Common myeloid progenitor, CD34-positive (primary cell): ENCODE measurements at regions not wholly inside any gene's neighbourhood (a gene's known extent, or its start where the extent isn't known, plus 50 kb on each side); places are given as distances from the start of the nearest gene placed in this dataset.
"Not testable (repeated sequence)": the region's sequence is repeated elsewhere in the genome, so short reads cannot be mapped to it uniquely, and the experiment has no call there.

Experiments used
- CTCF ChIA-PET: fragments of 350-600 bp; sonication (Branson Sonifier 250); formaldehyde crosslinking; loops from one replicate; lab custom pipeline; 2021; ENCODE audit warnings: antibody characterized with exemption; lab: Charles Lee
- POLR2A ChIA-PET: fragments of 350-600 bp; sonication (Branson Sonifier 250); formaldehyde crosslinking; loops from one replicate; lab custom pipeline; 2021; ENCODE audit warnings: antibody characterized with exemption; lab: Charles Lee
- DNase-seq, 3 donors: peaks; one replicate each; pipeline versions ENCODE4 v3.0.0 to v3.0.0-alpha.2; 2013
- H3K27ac ChIP-seq, 2 experiments: 1 replicate in 1 of 2; 2 replicates in 1 of 2; pipeline ENCODE4 v1.7.0; 2013; ENCODE audit warnings: inconsistent platforms in 2 of 2, low read length in 2 of 2, mild to moderate bottlenecking in 2 of 2, low read depth in 1 of 2, moderate library complexity in 1 of 2; ENCODE audit not compliant: severe bottlenecking in 2 of 2, insufficient read depth in 1 of 2, poor library complexity in 1 of 2
- H3K27me3 ChIP-seq, 5 experiments: replicated peaks in 2 of 5; 1 replicate in 3 of 5; 2 replicates in 2 of 5; pipeline versions ENCODE4 v1.6.1 to v1.7.0; 2013; ENCODE audit warnings: low read length in 4 of 5, mild to moderate bottlenecking in 2 of 5, moderate library complexity in 2 of 5, inconsistent platforms in 1 of 5; ENCODE audit not compliant: insufficient read depth in 5 of 5, control insufficient read depth in 4 of 5
- H3K36me3 ChIP-seq, 4 experiments: 1 replicate in 2 of 4; 2 replicates in 2 of 4; pipeline versions ENCODE4 v1.6.1 to v1.7.0; 2013; ENCODE audit warnings: low read length in 3 of 4, control low read depth in 1 of 4, mild to moderate bottlenecking in 1 of 4; ENCODE audit not compliant: control insufficient read depth in 4 of 4, insufficient read depth in 4 of 4
- H3K4me1 ChIP-seq, 4 experiments: 1 replicate in 3 of 4; 2 replicates in 1 of 4; pipeline versions ENCODE4 v1.6.1 to v1.7.1; 2013; ENCODE audit warnings: low read length in 3 of 4, mild to moderate bottlenecking in 3 of 4, control low read depth in 1 of 4, inconsistent platforms in 1 of 4, moderate library complexity in 1 of 4; ENCODE audit not compliant: control insufficient read depth in 4 of 4, insufficient read depth in 4 of 4; ENCODE audit errors: control extremely low read depth in 1 of 4
- H3K4me3 ChIP-seq, 7 experiments: 1 replicate in 4 of 7; 2 replicates in 3 of 7; pipeline versions ENCODE4 v1.5.1 to v1.7.0; 2013; ENCODE audit warnings: mild to moderate bottlenecking in 7 of 7, low read length in 6 of 7, moderate library complexity in 6 of 7, inconsistent platforms in 2 of 7, low read depth in 2 of 7, control low read depth in 1 of 7; ENCODE audit not compliant: insufficient read depth in 4 of 7, control insufficient read depth in 1 of 7; ENCODE audit errors: extremely low read depth in 1 of 7
- H3K9me3 ChIP-seq, 5 experiments: 1 replicate in 4 of 5; 2 replicates in 1 of 5; pipeline versions ENCODE4 v1.6.1 to v1.7.1; 2013; ENCODE audit warnings: low read length in 4 of 5, mild to moderate bottlenecking in 2 of 5, inconsistent platforms in 1 of 5, low read depth in 1 of 5, moderate library complexity in 1 of 5; ENCODE audit not compliant: control insufficient read depth in 4 of 5, insufficient read depth in 2 of 5; ENCODE audit errors: control extremely low read depth in 1 of 5
- WGBS: methylation state at CpG from one replicate; pipeline ENCODE4 v1.1.5; 2013; ENCODE audit not compliant: insufficient coverage; 5-methylcytosine and 5-hydroxymethylcytosine counted together

DNA sequence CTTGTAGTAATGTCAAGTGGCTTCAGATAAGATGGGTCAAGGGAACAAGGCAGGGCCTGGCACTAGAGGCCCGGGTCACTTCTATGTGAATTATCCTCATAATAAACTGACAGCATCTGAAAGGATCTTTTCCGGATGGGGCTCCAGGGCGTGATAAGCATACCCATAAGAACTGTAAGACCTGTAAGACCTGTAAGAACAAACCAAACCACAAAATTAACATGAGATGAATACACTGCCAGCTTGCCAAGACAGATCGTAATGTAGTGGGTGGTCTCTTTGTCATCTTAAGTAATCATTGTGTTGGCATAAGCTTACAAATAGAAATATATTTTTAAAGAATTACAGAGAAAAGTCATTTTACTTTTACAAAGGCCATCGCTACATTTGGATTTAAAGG, 334.9 kb downstream of the RFPL4B start:
- no peaks in the 10 kb centered on the region for H3K4me1 ChIP-seq
- H3K36me3 ChIP-seq: no peaks in the 10 kb centered on the region
- WGBS: 100% methylated on average over 1 of the region's 5 CpGs
- POLR2A ChIA-PET: no interaction called here
- no peaks in the 10 kb centered on the region for H3K9me3 ChIP-seq
- no peak for DNase-seq
- CTCF ChIA-PET: no interaction called here
- no peaks in the 10 kb centered on the region for H3K27me3 ChIP-seq
- no peak overlapping the region for H3K27ac ChIP-seq
- no peak overlapping the region for H3K4me3 ChIP-seq

DNA sequence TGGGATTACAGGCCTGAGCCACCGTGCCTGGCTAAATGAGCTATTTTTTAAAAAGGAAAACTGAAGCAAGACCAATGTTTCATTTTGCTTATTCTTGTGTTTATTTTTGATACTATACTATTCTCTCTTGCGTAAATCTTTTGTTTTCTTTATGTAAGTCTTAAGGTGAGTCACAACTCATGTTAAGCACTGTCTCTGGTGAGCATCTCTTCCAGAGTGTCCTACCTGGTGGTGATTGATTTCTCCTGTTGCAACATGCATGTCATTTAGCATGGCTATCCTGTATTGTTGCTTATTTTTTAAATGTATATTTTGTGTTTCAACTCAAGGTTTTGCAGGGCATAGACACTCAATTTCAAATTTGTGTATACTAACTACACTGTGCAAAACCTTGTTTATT, 336.0 kb downstream of the RFPL4B start:
- CTCF ChIA-PET: no interaction called here
- POLR2A ChIA-PET: no interaction called here
- Histone ChIP-seq H3K4me3 (no peak overlapping the region), H3K36me3 (no peaks in the 10 kb centered on the region), H3K27ac (no peak overlapping the region), H3K27me3 (peaks cover 0 to 3% (median 0%) of the 10 kb centered on the region in 5 experiments), H3K4me1 (peaks cover 0 to 2% (median under 1%) of the 10 kb centered on the region in 4 experiments), H3K9me3 (no peaks in the 10 kb centered on the region)
- no peak for DNase-seq
- WGBS: no CpG with 5 or more reads among the region's 2 CpGs

DNA sequence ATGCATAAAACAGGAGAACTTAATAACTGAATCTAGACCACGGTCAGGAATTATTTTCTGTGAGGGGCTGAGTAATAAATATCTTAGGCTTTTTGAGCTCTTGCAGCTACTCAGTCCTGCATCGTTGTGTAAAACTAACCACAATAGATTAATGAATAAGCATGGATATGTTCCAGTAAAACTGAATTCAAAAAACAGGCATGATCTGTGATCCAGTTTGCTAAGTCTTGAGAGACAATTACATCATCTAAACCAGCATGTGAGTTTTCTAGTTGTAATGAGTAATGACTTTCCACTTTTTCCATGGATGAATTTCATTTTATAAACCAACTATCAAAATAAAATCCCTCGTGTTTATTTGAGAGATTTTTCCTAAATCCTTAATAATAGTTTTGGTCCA, 336.8 kb downstream of the RFPL4B start:
- no CpG with 5 or more reads among the region's 3 CpGs for WGBS
- Histone ChIP-seq H3K27me3 (peaks cover 0 to 3% (median 0%) of the 10 kb centered on the region in 5 experiments), H3K4me3 (no peak overlapping the region), H3K9me3 (no peaks in the 10 kb centered on the region), H3K4me1 (peaks cover 0 to 6% (median 3%) of the 10 kb centered on the region in 4 experiments), H3K36me3 (no peaks in the 10 kb centered on the region), H3K27ac (no peak overlapping the region)
- DNase-seq: no peak
- ChIA-PET POLR2A (no interaction called here), CTCF (no interaction called here)

DNA sequence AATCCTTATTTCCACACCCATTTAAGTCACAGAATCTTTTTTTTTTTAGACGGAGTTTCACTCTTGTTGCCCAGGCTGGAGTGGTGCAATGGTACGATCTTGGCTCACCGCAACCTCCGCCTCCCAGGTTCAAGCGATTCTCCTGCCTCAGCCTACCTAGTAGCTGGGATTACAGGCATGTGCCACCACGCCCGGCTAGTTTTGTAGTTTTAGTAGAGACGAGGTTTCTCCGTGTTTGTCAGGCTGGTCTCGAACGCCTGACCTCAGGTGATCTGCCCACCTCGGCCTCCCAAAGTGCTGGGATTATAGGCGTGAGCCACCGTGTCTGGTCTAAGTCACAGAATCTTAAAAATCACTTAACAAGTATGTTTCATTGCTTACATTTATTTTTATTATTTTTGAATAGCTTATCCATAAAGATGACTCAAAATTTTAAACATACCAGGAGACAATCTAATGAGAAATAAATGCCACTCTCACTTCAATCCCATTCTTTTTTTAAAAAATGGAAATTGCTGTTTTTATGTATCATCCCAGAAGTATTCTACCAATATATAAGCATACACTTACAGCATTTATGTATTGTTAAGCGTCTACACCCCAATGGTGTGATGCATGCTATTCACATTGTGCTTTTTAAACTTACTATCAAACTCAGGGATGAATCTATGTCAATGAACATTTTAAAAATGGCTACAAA, 338.5 kb downstream of the RFPL4B start:
- H3K9me3 ChIP-seq, CTCF ChIA-PET, H3K4me1 ChIP-seq, DNase-seq, H3K27ac ChIP-seq, POLR2A ChIA-PET, H3K27me3 ChIP-seq, H3K4me3 ChIP-seq, H3K36me3 ChIP-seq: not testable (repeated sequence)
- WGBS: 96% methylated on average over 11 of the region's 15 CpGs

DNA sequence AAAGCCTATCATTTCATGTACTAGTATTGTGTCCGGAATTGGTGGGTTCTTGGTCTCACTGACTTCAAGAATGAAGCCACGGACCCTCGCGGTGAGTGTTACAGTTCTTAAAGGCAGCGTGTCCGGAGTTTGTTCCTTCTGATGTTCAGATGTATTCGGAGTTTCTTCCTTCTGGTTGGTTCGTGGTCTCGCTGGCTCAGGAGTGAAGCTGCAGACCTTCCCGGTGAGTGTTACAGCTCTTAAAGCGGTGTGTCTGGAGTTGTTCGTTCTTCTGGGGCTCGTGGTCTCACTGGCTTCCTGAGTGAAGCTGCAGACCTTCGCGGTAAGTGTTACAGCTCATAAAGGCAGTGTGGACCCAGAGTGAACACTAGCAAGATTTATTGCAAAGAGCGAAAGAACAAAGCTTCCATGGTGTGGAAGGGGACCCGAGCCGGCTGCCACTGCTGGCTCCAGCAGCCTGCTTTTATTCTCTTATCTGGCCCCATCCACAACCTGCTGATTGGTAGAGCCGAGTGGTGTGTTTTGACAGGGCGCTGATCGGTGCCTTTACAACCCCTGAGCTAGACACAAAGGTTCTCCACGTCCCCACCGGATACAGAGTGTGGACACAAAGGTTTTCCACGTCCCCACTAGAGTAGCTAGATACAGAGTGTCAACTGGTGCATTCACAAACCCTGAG, 341.5 kb downstream of the RFPL4B start:
- POLR2A ChIA-PET, H3K9me3 ChIP-seq, H3K4me1 ChIP-seq, H3K36me3 ChIP-seq, H3K27ac ChIP-seq, H3K27me3 ChIP-seq: not testable (repeated sequence)
- DNase-seq: peak in 2 of 3 donors; percentile 24 to 50
- peak overlapping the region in 5 of 7 experiments; percentile 4 to 54 (median 19) for H3K4me3 ChIP-seq
- WGBS: 34% methylated on average over 12 of the region's 24 CpGs
- CTCF ChIA-PET: interaction anchor here (0.6 to 1.2 kb wide), 2 partner anchors 16 to 460 kb away, joined by 3 read pairs; no protein-coding TSS in a partner anchor

DNA sequence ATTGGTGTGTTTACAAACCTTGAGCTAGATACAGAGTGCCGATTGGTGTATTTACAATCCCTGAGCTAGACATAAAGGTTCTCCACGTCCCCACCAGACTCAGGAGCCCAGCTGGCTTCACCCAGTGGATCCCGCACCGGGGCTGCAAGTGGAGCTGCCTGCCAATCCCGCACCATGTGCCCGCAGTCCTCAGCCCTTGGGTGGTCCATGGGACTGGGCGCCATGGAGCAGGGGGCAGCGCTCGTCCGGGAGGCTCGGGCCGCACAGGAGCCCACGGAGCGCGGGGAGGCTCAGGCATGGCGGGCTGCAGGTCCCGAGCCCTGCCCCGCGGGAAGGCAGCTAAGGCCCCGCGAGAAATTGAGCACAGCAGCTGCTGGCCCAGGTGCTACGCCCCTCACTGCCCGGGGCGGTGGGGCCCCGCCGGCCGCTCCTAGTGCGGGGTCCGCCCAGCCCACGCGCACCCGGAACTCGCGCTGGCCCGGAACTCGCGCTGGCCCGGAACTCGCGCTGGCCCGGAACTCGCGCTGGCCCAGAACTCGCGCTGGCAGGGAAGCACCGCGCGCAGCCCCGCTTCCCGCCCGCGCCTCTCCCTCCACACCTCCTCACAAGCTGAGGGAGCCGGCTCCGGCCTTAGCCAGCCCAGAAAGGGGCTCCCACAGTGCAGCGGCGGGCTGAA, 342.2 kb downstream of the RFPL4B start:
- H3K4me3 ChIP-seq, H3K9me3 ChIP-seq, DNase-seq, POLR2A ChIA-PET, H3K4me1 ChIP-seq, H3K36me3 ChIP-seq, H3K27me3 ChIP-seq, H3K27ac ChIP-seq: not testable (repeated sequence)
- 98% methylated on average over 19 of the region's 56 CpGs for WGBS
- CTCF ChIA-PET: interaction anchor here (0.6 to 1.2 kb wide), 2 partner anchors 16 to 459 kb away, joined by 3 read pairs; no protein-coding TSS in a partner anchor
